Activated CD4-positive, CD25-positive, alpha-beta regulatory T cell treated with anti-CD3 and anti-CD28 coated beads, Interleukin-2, amount 50 U/mL, for 24 hours (primary cell): ENCODE measurements at regions not wholly inside any gene's neighbourhood (a gene's known extent, or its start where the extent isn't known, plus 50 kb on each side); places are given as distances from the start of the nearest gene placed in this dataset.
"Not testable (repeated sequence)": the region's sequence is repeated elsewhere in the genome, so short reads cannot be mapped to it uniquely, and the experiment has no call there.

Experiments
- ATAC-seq, 2 donors: fragments of 150-1000 bp; cut with Tn5 transposase; one replicate each; pipeline ENCODE4 v1.10.0; 2021; ENCODE audit warnings: mild to moderate bottlenecking in 1 of 2, moderate library complexity in 1 of 2

DNA sequence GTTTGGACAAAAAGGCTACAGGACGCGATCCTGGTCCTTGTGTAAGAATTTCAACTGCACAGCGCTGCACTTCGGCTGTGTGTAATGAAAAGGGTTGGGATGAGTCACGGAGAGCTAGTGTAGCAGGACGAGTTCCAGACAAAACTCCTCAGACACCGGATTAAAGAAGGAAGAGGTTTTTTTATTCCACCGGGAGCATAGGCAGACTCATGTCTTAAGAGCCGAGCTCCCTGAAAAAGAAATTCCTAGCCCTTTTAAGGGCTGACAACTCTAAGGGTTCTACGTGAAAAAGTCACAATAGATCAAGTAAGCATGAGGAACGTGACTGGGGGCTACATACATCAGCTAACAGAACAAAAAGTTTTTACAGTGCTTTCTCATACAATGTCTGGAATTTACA, 54.8 kb upstream of the FAM90A1 start:
- ATAC-seq, result not testable (repeated sequence)

DNA sequence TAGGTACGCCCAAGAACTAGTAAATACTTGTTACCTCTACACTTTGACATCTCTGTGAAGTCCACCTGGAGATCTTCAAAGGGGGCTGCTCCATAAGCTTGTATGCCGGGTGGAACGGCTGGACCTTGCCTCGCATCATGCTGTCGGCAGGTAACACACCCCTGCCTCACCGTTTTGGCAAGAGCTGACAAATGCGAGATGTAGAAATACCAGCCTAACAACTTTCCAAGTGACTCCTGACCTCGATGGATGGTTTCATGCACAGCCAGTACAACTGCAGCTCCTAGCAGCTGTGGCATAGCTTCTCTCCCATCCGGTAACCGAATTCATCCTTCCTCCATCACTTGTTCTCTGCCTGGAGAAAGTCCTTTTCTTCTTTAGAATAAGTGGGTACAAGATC, 58.3 kb upstream of the FAM90A1 start:
- not testable (repeated sequence) for ATAC-seq

GRCh38 chr12:8291764-8292163, 64.3 kb upstream of the FAM90A1 start:
- not testable (repeated sequence) for ATAC-seq

GRCh38 chr12:8294662-8295061, 67.2 kb upstream of the FAM90A1 start:
- ATAC-seq, result not testable (repeated sequence)

GRCh38 chr12:8308611-8309010, 81.2 kb upstream of the FAM90A1 start:
- not testable (repeated sequence) for ATAC-seq

DNA sequence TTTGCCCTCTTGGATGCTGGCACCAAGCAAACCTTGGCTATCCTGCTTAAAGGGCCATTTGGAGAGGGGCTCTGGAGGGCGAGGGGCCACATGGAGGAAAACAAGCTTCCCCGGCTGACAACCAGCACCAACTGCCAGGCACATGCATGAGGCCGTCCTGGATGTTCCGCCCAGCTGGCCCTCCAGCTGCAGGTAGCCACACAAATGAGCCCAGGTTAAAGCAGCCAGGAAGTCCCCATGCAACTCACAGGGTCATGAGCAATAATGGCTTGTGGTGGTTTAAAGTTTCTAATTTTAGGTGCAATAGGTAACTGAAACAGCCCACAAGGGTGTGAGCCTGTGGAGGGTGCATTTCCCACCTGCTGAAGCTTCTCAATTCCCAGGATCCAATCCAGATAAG, 88.6 kb upstream of the FAM90A1 start:
- not testable (repeated sequence) for ATAC-seq

GRCh38 chr12:8317675-8318074, 90.3 kb upstream of the FAM90A1 start:
- ATAC-seq, result not testable (repeated sequence)

- not testable (repeated sequence) for ATAC-seq
These were observed 92.9 kb upstream of the FAM90A1 start for GRCh38 chr12:8320251-8320730.

GRCh38 chr12:8320791-8321370, 93.5 kb upstream of the FAM90A1 start:
- ATAC-seq, result not testable (repeated sequence)

DNA sequence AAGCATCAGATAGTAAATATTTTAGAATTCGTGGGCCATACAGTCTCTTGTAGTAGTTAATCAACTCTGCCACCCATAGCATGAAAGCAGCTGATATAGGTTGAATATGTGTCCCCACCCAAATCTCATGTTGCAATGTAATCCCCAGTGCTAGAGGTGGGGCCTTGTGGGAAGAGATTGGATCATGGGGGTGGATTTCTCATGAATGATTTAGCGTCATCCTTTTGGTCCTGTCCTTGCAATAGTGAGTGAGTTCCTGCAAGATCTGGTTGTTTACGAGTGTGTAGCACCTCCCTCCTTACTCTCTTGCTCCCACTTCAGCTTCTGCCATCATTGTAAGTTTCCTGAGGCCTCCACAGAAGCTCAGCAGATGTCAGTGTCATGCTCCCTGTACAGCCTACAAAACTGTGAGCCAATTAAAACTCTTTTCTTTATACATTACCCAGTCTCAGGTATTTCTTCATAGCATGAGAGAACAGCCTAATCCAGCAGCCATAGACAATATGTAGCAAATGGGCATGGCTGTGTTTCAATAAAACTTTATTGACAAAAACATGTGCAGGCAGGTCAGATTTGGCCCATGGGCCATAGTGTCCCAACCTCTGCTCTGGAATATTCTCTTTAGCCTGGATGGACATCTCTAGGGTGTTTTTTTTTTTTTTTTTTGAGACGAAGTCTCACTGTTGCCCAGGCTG, 97.9 kb upstream of the FAM90A1 start:
- not testable (repeated sequence) for ATAC-seq

- not testable (repeated sequence) for ATAC-seq
These were observed 101.4 kb upstream of the FAM90A1 start for GRCh38 chr12:8328835-8329234.

DNA sequence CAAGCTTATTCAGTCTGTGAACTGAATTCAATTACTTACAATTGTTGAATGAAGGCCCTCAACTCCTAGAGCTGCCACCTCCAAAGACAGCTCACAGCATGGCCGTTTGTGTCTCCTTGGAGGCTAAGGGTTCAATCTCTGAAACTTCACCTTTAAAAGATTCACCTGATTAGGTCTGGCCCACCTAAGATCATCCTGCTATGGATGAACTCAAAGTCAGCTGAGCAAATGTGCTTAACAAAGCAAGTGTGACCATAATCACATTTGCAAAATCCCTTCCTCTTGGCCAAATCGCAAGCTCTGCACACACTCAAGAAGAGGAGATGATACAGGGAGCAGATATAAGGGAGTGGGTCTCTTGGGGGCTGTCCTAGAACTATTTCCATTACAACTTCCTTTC, 105.0 kb upstream of the FAM90A1 start:
- ATAC-seq, result not testable (repeated sequence)

- ATAC-seq, result not testable (repeated sequence)
These were observed 104.7 kb upstream of the CLEC6A start for GRCh38 chr12:8351073-8351472.

DNA sequence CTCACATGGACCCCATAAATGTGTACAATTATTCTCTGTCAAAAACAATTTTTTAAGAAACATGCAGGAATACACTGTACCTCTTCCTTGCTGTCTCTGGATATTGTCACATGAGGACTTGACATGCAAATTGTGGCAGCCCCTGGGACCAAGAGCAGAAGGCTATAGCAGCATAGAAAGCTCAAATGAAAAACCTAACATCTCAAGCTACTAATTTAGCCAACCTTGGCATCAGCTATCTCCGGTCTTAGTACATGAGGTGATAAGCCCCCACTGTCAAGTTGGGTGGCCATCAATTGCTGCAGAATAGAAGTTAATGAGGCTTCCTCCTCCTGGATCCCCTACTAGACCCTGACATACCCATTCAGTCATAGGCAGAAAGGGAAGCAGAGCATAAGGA, 101.0 kb upstream of the CLEC6A start:
- not testable (repeated sequence) for ATAC-seq

- ATAC-seq, result not testable (repeated sequence)
These were observed 100.2 kb upstream of the CLEC6A start for GRCh38 chr12:8355531-8355930.

DNA sequence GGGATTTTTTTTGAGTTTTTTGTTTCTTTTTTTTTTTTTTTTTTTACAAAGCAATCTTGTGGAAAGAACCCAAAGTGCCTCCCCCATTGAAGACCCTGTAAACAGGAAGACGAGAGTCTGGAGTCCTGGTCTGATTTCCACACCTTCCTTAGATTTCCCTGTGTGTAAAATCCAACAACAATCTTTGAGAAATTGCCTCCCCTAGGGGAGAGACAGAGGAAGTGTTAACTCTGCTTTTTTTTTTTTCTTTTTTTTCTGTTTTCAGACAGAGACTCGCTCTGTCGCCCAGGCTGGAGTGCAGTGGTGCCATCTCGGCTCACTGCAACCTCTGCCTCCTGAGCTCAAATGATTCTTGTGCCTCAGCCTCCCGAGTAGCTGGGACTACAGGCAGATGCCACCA, 82.0 kb upstream of the CLEC6A start:
- not testable (repeated sequence) for ATAC-seq

- not testable (repeated sequence) for ATAC-seq
These were observed 80.6 kb upstream of the CLEC6A start for GRCh38 chr12:8375122-8375521.

GRCh38 chr12:8377756-8378155, 78.0 kb upstream of the CLEC6A start:
- ATAC-seq, result not testable (repeated sequence)

GRCh38 chr12:8382556-8382955, 73.2 kb upstream of the CLEC6A start:
- not testable (repeated sequence) for ATAC-seq

DNA sequence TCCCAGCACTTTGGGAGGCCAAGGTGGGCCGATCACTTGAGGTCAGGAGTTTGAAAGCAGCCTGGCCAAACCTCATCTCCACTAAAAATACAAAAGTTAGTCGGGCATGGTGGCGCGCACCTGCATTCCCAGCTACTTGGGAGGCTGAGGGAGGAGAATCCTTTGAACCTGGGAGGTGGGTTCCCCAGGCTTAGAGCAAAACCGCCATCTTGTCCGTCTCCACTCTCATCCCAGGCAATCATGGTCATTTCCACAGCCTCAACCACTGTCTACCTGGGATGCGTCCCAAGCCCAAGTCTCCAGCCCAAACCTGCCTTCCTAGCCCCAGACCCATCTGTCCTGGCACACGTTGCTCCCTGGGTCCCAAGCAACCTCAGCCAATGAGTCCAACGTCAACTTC, 71.1 kb upstream of the CLEC6A start:
- not testable (repeated sequence) for ATAC-seq

DNA sequence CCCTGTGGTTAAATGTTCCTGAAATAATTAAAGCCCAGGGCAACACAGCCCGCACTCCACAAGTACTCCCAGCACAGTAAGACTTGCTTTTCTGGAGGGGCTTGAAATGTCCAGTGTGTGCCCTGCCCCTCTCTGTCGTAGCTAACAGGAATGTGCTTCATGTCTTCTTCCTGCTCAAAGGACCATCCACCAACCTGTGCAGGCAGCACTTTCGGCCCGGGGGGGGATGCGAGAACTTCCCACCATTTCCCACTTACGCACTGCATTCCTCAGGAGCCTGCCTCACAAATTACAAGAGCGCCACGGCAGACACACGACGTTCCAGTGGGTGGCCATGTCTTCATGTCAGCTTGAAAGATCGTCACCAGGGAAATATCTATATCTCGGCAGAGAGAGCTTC, 70.3 kb upstream of the CLEC6A start:
- not testable (repeated sequence) for ATAC-seq

- not testable (repeated sequence) for ATAC-seq
These were observed 69.1 kb upstream of the CLEC6A start for GRCh38 chr12:8386661-8387060.

- ATAC-seq, result not testable (repeated sequence)
These were observed 66.5 kb upstream of the CLEC6A start for GRCh38 chr12:8389296-8389695.
